ENCODE measurements at regions not wholly inside any gene's neighbourhood (a gene's known extent, or its start where the extent isn't known, plus 50 kb on each side); places are given as distances from the start of the nearest gene placed in this dataset.
"Not testable (repeated sequence)": the region's sequence is repeated elsewhere in the genome, so short reads cannot be mapped to it uniquely, and the experiment has no call there.

GRCh38 chr7:46603780-46604179, 682.7 kb upstream of the IGFBP3 start:
- TF ChIP-seq CTCF (IDR thresholded peaks at IDR 0.05) (no peak), POLR2A (IDR thresholded peaks at IDR 0.05) (no peak)
- peak; percentile 93 to 97 for DNase-seq (ENCODE audit: low spot score in 2 of 2)
- 61 to 76% methylated on average over 11 of the region's 11 CpGs for WGBS, 2 donors
- H3K4me3 ChIP-seq (ENCODE audit: low read depth, poor library complexity, severe bottlenecking): no peak overlapping the region
- intact Hi-C loops (cut with DNase I; ENCODE audit: low total_unique reads): no loop called here

- 82 to 87% methylated on average over 7 of the region's 7 CpGs for WGBS, 2 donors
- intact Hi-C loops (cut with DNase I; ENCODE audit: low total_unique reads): no loop called here
- H3K4me3 ChIP-seq (ENCODE audit: low read depth, poor library complexity, severe bottlenecking): no peak overlapping the region
- no peak for TF ChIP-seq POLR2A (IDR thresholded peaks at IDR 0.05)
- no peak for TF ChIP-seq CTCF (IDR thresholded peaks at IDR 0.05)
- peak; percentile 69 to 85 for DNase-seq (ENCODE audit: low spot score in 2 of 2)
Measured at GRCh38 chr7:46603296-46603752, 682.3 kb upstream of the IGFBP3 start.

GRCh38 chr7:46600340-46600739, 679.3 kb upstream of the IGFBP3 start:
- intact Hi-C loops (cut with DNase I; ENCODE audit: low total_unique reads): no loop called here
- DNase-seq (ENCODE audit: low spot score in 2 of 2): peak; percentile 84 to 88
- TF ChIP-seq CTCF (IDR thresholded peaks at IDR 0.05) (no peak), POLR2A (IDR thresholded peaks at IDR 0.05) (no peak)
- 64 to 74% methylated on average over 5 of the region's 5 CpGs for WGBS, 2 donors
- H3K4me3 ChIP-seq (ENCODE audit: low read depth, poor library complexity, severe bottlenecking): no peak overlapping the region

- H3K4me3 ChIP-seq (ENCODE audit: low read depth, poor library complexity, severe bottlenecking); DNase-seq (ENCODE audit: low spot score in 2 of 2); intact Hi-C loops (cut with DNase I; ENCODE audit: low total_unique reads): not testable (repeated sequence)
- 34 to 56% methylated on average over 1 of the region's 1 CpG for WGBS, 2 donors
Measured at GRCh38 chr7:46594831-46595230, 673.8 kb upstream of the IGFBP3 start.

GRCh38 chr7:46590918-46591905, 670.1 kb upstream of the IGFBP3 start:
- WGBS, 2 donors: 84% methylated on average over 10 of the region's 10 CpGs
- intact Hi-C loops (cut with DNase I; ENCODE audit: low total_unique reads); DNase-seq (ENCODE audit: low spot score in 2 of 2); H3K4me3 ChIP-seq (ENCODE audit: low read depth, poor library complexity, severe bottlenecking): not testable (repeated sequence)

- no peak overlapping the region for H3K4me3 ChIP-seq (ENCODE audit: low read depth, poor library complexity, severe bottlenecking)
- WGBS, 2 donors: 77 to 82% methylated on average over 5 of the region's 5 CpGs
- intact Hi-C loops (cut with DNase I; ENCODE audit: low total_unique reads): no loop called here
- no peak for DNase-seq (ENCODE audit: low spot score in 2 of 2)
- no peak for TF ChIP-seq POLR2A (IDR thresholded peaks at IDR 0.05)
- TF ChIP-seq CTCF (IDR thresholded peaks at IDR 0.05): no peak
Measured at GRCh38 chr7:46589286-46589685, 668.2 kb upstream of the IGFBP3 start.
